Astrocyte (in vitro differentiated cells and primary cell): ENCODE measurements at regions not wholly inside any gene's neighbourhood (a gene's known extent, or its start where the extent isn't known, plus 50 kb on each side); places are given as distances from the start of the nearest gene placed in this dataset.

ENCODE experiments used
- DNase-seq: peaks from one replicate; pipeline ENCODE4 v3.0.0-alpha.2; 2010; ENCODE audit warnings: low read depth
- FAIRE-seq: peaks from 2 replicates; lab custom pipeline; 2011; peaks lifted over from hg19 to GRCh38; lab: Jason Lieb, UNC
- H2AFZ ChIP-seq: 2 replicates; pipeline ENCODE4 v1.6.0; 2012; ENCODE audit warnings: low read depth, low read length, inconsistent platforms
- H3K27ac ChIP-seq: 2 replicates; pipeline ENCODE4 v1.5.1; 2011; ENCODE audit warnings: low read depth, low read length, inconsistent platforms
- H3K27me3 ChIP-seq: 2 replicates; pipeline ENCODE4 v1.6.0; 2011; ENCODE audit warnings: low read length, inconsistent platforms; ENCODE audit not compliant: insufficient read depth
- H3K36me3 ChIP-seq: 2 replicates; pipeline ENCODE4 v1.5.1; 2011; ENCODE audit warnings: low read length, inconsistent platforms; ENCODE audit not compliant: insufficient read depth
- H3K4me1 ChIP-seq: 2 replicates; pipeline ENCODE4 v1.5.1; 2011; ENCODE audit warnings: low read length, inconsistent platforms; ENCODE audit not compliant: insufficient read depth
- H3K4me2 ChIP-seq: 2 replicates; pipeline ENCODE4 v1.6.0; 2012; ENCODE audit warnings: low read length, inconsistent platforms
- H3K4me3 ChIP-seq: 2 replicates; pipeline ENCODE4 v1.5.1; 2011; ENCODE audit warnings: low read depth, mild to moderate bottlenecking, low read length, inconsistent platforms; ENCODE audit not compliant: insufficient read depth
- H3K79me2 ChIP-seq: 2 replicates; pipeline ENCODE4 v1.6.0; 2012; ENCODE audit warnings: mild to moderate bottlenecking, low read length, inconsistent platforms; ENCODE audit not compliant: insufficient read depth
- H3K9ac ChIP-seq: 2 replicates; pipeline ENCODE4 v1.6.0; 2012; ENCODE audit warnings: mild to moderate bottlenecking, low read length, inconsistent platforms
- H3K9me3 ChIP-seq: 2 replicates; pipeline ENCODE4 v1.5.1; 2012; ENCODE audit warnings: low read depth, mild to moderate bottlenecking, low read length, inconsistent platforms; ENCODE audit not compliant: insufficient read depth
- H4K20me1 ChIP-seq: 2 replicates; pipeline ENCODE4 v1.6.0; 2012; ENCODE audit warnings: low read length, inconsistent platforms; ENCODE audit not compliant: insufficient read depth
- H3K27ac Mint-ChIP-seq: one replicate; pipeline ENCODE4 v1.8.0; 2021; ENCODE audit warnings: mild to moderate bottlenecking, mixed read lengths; ENCODE audit not compliant: unreplicated experiment
- H3K27me3 Mint-ChIP-seq: one replicate; pipeline ENCODE4 v1.8.0; 2021; ENCODE audit warnings: low read depth, mixed read lengths; ENCODE audit not compliant: unreplicated experiment
- H3K36me3 Mint-ChIP-seq: one replicate; pipeline ENCODE4 v1.8.0; 2021; ENCODE audit warnings: low read depth, mixed read lengths; ENCODE audit not compliant: unreplicated experiment
- H3K4me1 Mint-ChIP-seq: one replicate; pipeline ENCODE4 v1.8.0; 2021; ENCODE audit warnings: low read depth, mixed read lengths; ENCODE audit not compliant: unreplicated experiment
- H3K4me3 Mint-ChIP-seq: one replicate; pipeline ENCODE4 v1.8.0; 2021; ENCODE audit warnings: mild to moderate bottlenecking, moderate library complexity, mixed read lengths; ENCODE audit not compliant: unreplicated experiment
- H3K9me3 Mint-ChIP-seq: one replicate; pipeline ENCODE4 v1.8.0; 2021; ENCODE audit warnings: mild to moderate bottlenecking, mixed read lengths; ENCODE audit not compliant: unreplicated experiment
- CTCF ChIP-seq: IDR thresholded peaks from 2 replicates; pipeline ENCODE4 v1.5.1; 2011; ENCODE audit warnings: low read depth, mild to moderate bottlenecking, inconsistent platforms, low read length, moderate library complexity; ENCODE audit not compliant: insufficient read depth
- EZH2 ChIP-seq: IDR thresholded peaks from 2 replicates; pipeline ENCODE4 v1.6.1; 2012; ENCODE audit warnings: mild to moderate bottlenecking, low read length, inconsistent platforms; ENCODE audit not compliant: insufficient read depth

GRCh38 chr20:51076786-51077685, 54.1 kb upstream of the KCNG1 start:
- Histone ChIP-seq H3K9ac (no peak overlapping the region), H3K4me2 (peak overlapping the region; percentile 18), H3K27ac (no peak overlapping the region), H3K79me2 (no peaks in the 10 kb centered on the region), H4K20me1 (no peaks in the 10 kb centered on the region), H3K4me3 (no peak overlapping the region), H3K4me1 (no peaks in the 10 kb centered on the region), H3K27me3 (peaks cover 56% of the 10 kb centered on the region), H3K36me3 (no peaks in the 10 kb centered on the region), H2AFZ (no peak overlapping the region), H3K9me3 (peaks cover 2% of the 10 kb centered on the region)
- Mint-ChIP-seq H3K4me1 (peaks cover 3% of the 10 kb centered on the region), H3K36me3 (peaks cover 4% of the 10 kb centered on the region), H3K27me3 (peaks cover 65% of the 10 kb centered on the region), H3K27ac (no peak overlapping the region), H3K9me3 (peaks cover 8% of the 10 kb centered on the region), H3K4me3 (no peak overlapping the region)
- DNase-seq (no peak), FAIRE-seq (no peak)
- TF ChIP-seq CTCF (no peak), EZH2 (no peak)

GRCh38 chr20:51074062-51074461, 51.2 kb upstream of the KCNG1 start:
- no peak overlapping the region for H3K4me3 Mint-ChIP-seq
- no peaks in the 10 kb centered on the region for H3K79me2 ChIP-seq
- H3K4me1 Mint-ChIP-seq: peaks cover 3% of the 10 kb centered on the region
- TF ChIP-seq CTCF (no peak), EZH2 (no peak)
- no peaks in the 10 kb centered on the region for H3K36me3 ChIP-seq
- peaks cover 56% of the 10 kb centered on the region for H3K27me3 ChIP-seq
- FAIRE-seq (no peak), DNase-seq (no peak)
- H3K9me3 Mint-ChIP-seq: peaks cover 8% of the 10 kb centered on the region
- H3K27ac ChIP-seq: no peak overlapping the region
- no peak overlapping the region for H3K27ac Mint-ChIP-seq
- no peak overlapping the region for H3K4me3 ChIP-seq
- H2AFZ ChIP-seq: no peak overlapping the region
- peaks cover 2% of the 10 kb centered on the region for H3K9me3 ChIP-seq
- H4K20me1 ChIP-seq: no peaks in the 10 kb centered on the region
- no peak overlapping the region for H3K9ac ChIP-seq
- peaks cover 72% of the 10 kb centered on the region for H3K27me3 Mint-ChIP-seq
- peaks cover 4% of the 10 kb centered on the region for H3K36me3 Mint-ChIP-seq
- no peak overlapping the region for H3K4me2 ChIP-seq
- no peaks in the 10 kb centered on the region for H3K4me1 ChIP-seq
